ENCODE measurements at regions not wholly inside any gene's neighbourhood (a gene's known extent, or its start where the extent isn't known, plus 50 kb on each side); places are given as distances from the start of the nearest gene placed in this dataset.

- no peak overlapping the region for H3K4me3 ChIP-seq (ENCODE audit: low read depth, low read length)
- TF ChIP-seq CTCF (IDR thresholded peaks at IDR 0.05; ENCODE audit: low read depth, low read length) (no peak), POLR2A (IDR thresholded peaks at IDR 0.05; ENCODE audit: extremely low read depth, insufficient read length) (no peak), MYC (IDR thresholded peaks at IDR 0.05; ENCODE audit: low read depth, low read length) (no peak), MAX (IDR thresholded peaks at IDR 0.05; ENCODE audit: low read depth, low read length) (no peak)
- DNase-seq (ENCODE audit: low read depth): no peak
Measured at GRCh38 chr3:150161011-150161410, 190.3 kb upstream of the PFN2 start.

GRCh38 chr3:150158943-150159625 is 188.4 kb upstream of the PFN2 start:
- TF ChIP-seq MYC (IDR thresholded peaks at IDR 0.05; ENCODE audit: low read depth, low read length) (no peak), CTCF (IDR thresholded peaks at IDR 0.05; ENCODE audit: low read depth, low read length) (no peak), MAX (IDR thresholded peaks at IDR 0.05; ENCODE audit: low read depth, low read length) (no peak), POLR2A (IDR thresholded peaks at IDR 0.05; ENCODE audit: extremely low read depth, insufficient read length) (no peak)
- H3K4me3 ChIP-seq (ENCODE audit: low read depth, low read length): no peak overlapping the region
- DNase-seq (ENCODE audit: low read depth): no peak

GRCh38 chr3:150152567-150152966 is 181.9 kb upstream of the PFN2 start:
- TF ChIP-seq POLR2A (IDR thresholded peaks at IDR 0.05; ENCODE audit: extremely low read depth, insufficient read length): no peak
- no peak overlapping the region for H3K4me3 ChIP-seq (ENCODE audit: low read depth, low read length)
- no peak for DNase-seq (ENCODE audit: low read depth)

GRCh38 chr3:150150633-150151032 is 179.9 kb upstream of the PFN2 start:
- no peak overlapping the region for H3K4me3 ChIP-seq (ENCODE audit: low read depth, low read length)
- TF ChIP-seq CTCF (IDR thresholded peaks at IDR 0.05; ENCODE audit: low read depth, low read length) (no peak), MYC (IDR thresholded peaks at IDR 0.05; ENCODE audit: low read depth, low read length) (no peak), POLR2A (IDR thresholded peaks at IDR 0.05; ENCODE audit: extremely low read depth, insufficient read length) (no peak), MAX (IDR thresholded peaks at IDR 0.05; ENCODE audit: low read depth, low read length) (no peak)
- no peak for DNase-seq (ENCODE audit: low read depth)

- no peak overlapping the region for H3K4me3 ChIP-seq (ENCODE audit: low read depth, low read length)
- no peak for TF ChIP-seq POLR2A (IDR thresholded peaks at IDR 0.05; ENCODE audit: extremely low read depth, insufficient read length)
- TF ChIP-seq MAX (IDR thresholded peaks at IDR 0.05; ENCODE audit: low read depth, low read length): no peak
- no peak for TF ChIP-seq MYC (IDR thresholded peaks at IDR 0.05; ENCODE audit: low read depth, low read length)
- TF ChIP-seq CTCF (IDR thresholded peaks at IDR 0.05; ENCODE audit: low read depth, low read length): no peak
- DNase-seq (ENCODE audit: low read depth): no peak
Measured at GRCh38 chr3:150149651-150150051, 179.0 kb upstream of the PFN2 start.

- no peak for TF ChIP-seq CTCF (IDR thresholded peaks at IDR 0.05; ENCODE audit: low read depth, low read length)
- no peak for TF ChIP-seq MAX (IDR thresholded peaks at IDR 0.05; ENCODE audit: low read depth, low read length)
- TF ChIP-seq MYC (IDR thresholded peaks at IDR 0.05; ENCODE audit: low read depth, low read length): no peak
- no peak for TF ChIP-seq POLR2A (IDR thresholded peaks at IDR 0.05; ENCODE audit: extremely low read depth, insufficient read length)
- DNase-seq (ENCODE audit: low read depth): no peak
- no peak overlapping the region for H3K4me3 ChIP-seq (ENCODE audit: low read depth, low read length)
Measured at GRCh38 chr3:150148227-150148626, 177.5 kb upstream of the PFN2 start.

Measured in NB4 (cell line).